ENCODE measurements at regions not wholly inside any gene's neighbourhood (a gene's known extent, or its start where the extent isn't known, plus 50 kb on each side); places are given as distances from the start of the nearest gene placed in this dataset.

GRCh38 chr2:64230540-64230939 is 86.3 kb upstream of the PELI1 start:
- TF ChIP-seq MYC (IDR thresholded peaks at IDR 0.05; ENCODE audit: low read depth, low read length) (no peak), MAX (IDR thresholded peaks at IDR 0.05; ENCODE audit: low read depth, low read length) (no peak), CTCF (IDR thresholded peaks at IDR 0.05; ENCODE audit: low read depth, low read length) (no peak), POLR2A (IDR thresholded peaks at IDR 0.05; ENCODE audit: extremely low read depth, insufficient read length) (no peak)
- H3K4me3 ChIP-seq (ENCODE audit: low read depth, low read length) = no peak overlapping the region

GRCh38 chr2:64232266-64232665 is 88.0 kb upstream of the PELI1 start:
- H3K4me3 ChIP-seq (ENCODE audit: low read depth, low read length) = no peak overlapping the region
- TF ChIP-seq MAX (IDR thresholded peaks at IDR 0.05; ENCODE audit: low read depth, low read length) (no peak), MYC (IDR thresholded peaks at IDR 0.05; ENCODE audit: low read depth, low read length) (no peak), CTCF (IDR thresholded peaks at IDR 0.05; ENCODE audit: low read depth, low read length) (no peak), POLR2A (IDR thresholded peaks at IDR 0.05; ENCODE audit: extremely low read depth, insufficient read length) (no peak)
- no peak for DNase-seq (ENCODE audit: low read depth)

More at GRCh38 chr2:64230540-64230939, 86.3 kb upstream of the PELI1 start:
- DNase-seq (ENCODE audit: low read depth) = no peak

GRCh38 chr2:64233376-64233922 is 89.2 kb upstream of the PELI1 start:
- TF ChIP-seq MYC (IDR thresholded peaks at IDR 0.05; ENCODE audit: low read depth, low read length) (no peak), CTCF (IDR thresholded peaks at IDR 0.05; ENCODE audit: low read depth, low read length) (no peak), POLR2A (IDR thresholded peaks at IDR 0.05; ENCODE audit: extremely low read depth, insufficient read length) (no peak), MAX (IDR thresholded peaks at IDR 0.05; ENCODE audit: low read depth, low read length) (no peak)
- H3K4me3 ChIP-seq (ENCODE audit: low read depth, low read length) = no peak overlapping the region
- DNase-seq (ENCODE audit: low read depth) = no peak

- no peak overlapping the region for H3K4me3 ChIP-seq (ENCODE audit: low read depth, low read length)
- TF ChIP-seq POLR2A (IDR thresholded peaks at IDR 0.05; ENCODE audit: extremely low read depth, insufficient read length) = no peak
- no peak for TF ChIP-seq MAX (IDR thresholded peaks at IDR 0.05; ENCODE audit: low read depth, low read length)
- no peak for TF ChIP-seq MYC (IDR thresholded peaks at IDR 0.05; ENCODE audit: low read depth, low read length)
- no peak for TF ChIP-seq CTCF (IDR thresholded peaks at IDR 0.05; ENCODE audit: low read depth, low read length)
- no peak for DNase-seq (ENCODE audit: low read depth)
These were observed 89.9 kb upstream of the PELI1 start for GRCh38 chr2:64234150-64234549.

- TF ChIP-seq MAX (IDR thresholded peaks at IDR 0.05; ENCODE audit: low read depth, low read length) = no peak
- TF ChIP-seq CTCF (IDR thresholded peaks at IDR 0.05; ENCODE audit: low read depth, low read length) = no peak
- TF ChIP-seq POLR2A (IDR thresholded peaks at IDR 0.05; ENCODE audit: extremely low read depth, insufficient read length) = no peak
- TF ChIP-seq MYC (IDR thresholded peaks at IDR 0.05; ENCODE audit: low read depth, low read length) = no peak
- no peak overlapping the region for H3K4me3 ChIP-seq (ENCODE audit: low read depth, low read length)
- DNase-seq (ENCODE audit: low read depth) = no peak
These were observed 90.6 kb upstream of the PELI1 start for GRCh38 chr2:64234785-64235184.
